Keratinocyte (primary cell): ENCODE measurements at regions not wholly inside any gene's neighbourhood (a gene's known extent, or its start where the extent isn't known, plus 50 kb on each side); places are given as distances from the start of the nearest gene placed in this dataset.
"Not testable (repeated sequence)": the region's sequence is repeated elsewhere in the genome, so short reads cannot be mapped to it uniquely, and the experiment has no call there.

Experiments used
- DNase-seq: peaks from one replicate; pipeline ENCODE4 v3.0.0-alpha.2; 2011; ENCODE audit warnings: low read depth, missing footprints, low spot score
- FAIRE-seq: peaks from 2 replicates; lab custom pipeline; 2011; peaks lifted over from hg19 to GRCh38; lab: Jason Lieb, UNC
- H2AFZ ChIP-seq: 2 replicates; pipeline ENCODE4 v1.6.0; 2012; ENCODE audit warnings: low read length, control low read depth, inconsistent platforms; ENCODE audit not compliant: control insufficient read depth
- H3K27ac ChIP-seq: 2 replicates; pipeline ENCODE4 v1.5.1; 2011; ENCODE audit warnings: low read length; ENCODE audit not compliant: control insufficient read depth, insufficient read depth
- H3K27me3 ChIP-seq: 3 replicates; pipeline ENCODE4 v1.6.0; 2011; ENCODE audit warnings: low read length; ENCODE audit not compliant: control insufficient read depth, insufficient read depth; ENCODE audit errors: extremely low read depth
- H3K36me3 ChIP-seq, 2 experiments: 2 replicates in 1 of 2; 3 replicates in 1 of 2; pipeline ENCODE4 v1.5.1; 2011; ENCODE audit warnings: low read length in 2 of 2, mild to moderate bottlenecking in 1 of 2; ENCODE audit not compliant: control insufficient read depth in 2 of 2, insufficient read depth in 2 of 2; ENCODE audit errors: extremely low read depth in 1 of 2
- H3K4me1 ChIP-seq: 3 replicates; pipeline ENCODE4 v1.5.1; 2011; ENCODE audit warnings: low read length; ENCODE audit not compliant: control insufficient read depth, insufficient read depth; ENCODE audit errors: extremely low read depth
- H3K4me2 ChIP-seq: 3 replicates; pipeline ENCODE4 v1.6.0; 2011; ENCODE audit warnings: low read depth, low read length; ENCODE audit not compliant: control insufficient read depth, insufficient read depth; ENCODE audit errors: extremely low read depth
- H3K4me3 ChIP-seq, 3 experiments: fragments of 200-600 bp in 1 of 3; sonication (generic) in 1 of 3; 2 replicates in 2 of 3; 3 replicates in 1 of 3; pipeline ENCODE4 v1.5.1; 2011 to 2016; ENCODE audit warnings: low read length in 3 of 3, mild to moderate bottlenecking in 3 of 3, control low read depth in 2 of 3, inconsistent platforms in 1 of 3, low read depth in 1 of 3, mixed read lengths in 1 of 3, mixed run types in 1 of 3, moderate library complexity in 1 of 3; ENCODE audit not compliant: control insufficient read depth in 2 of 3, insufficient read depth in 2 of 3; ENCODE audit errors: extremely low read depth in 1 of 3
- H3K79me2 ChIP-seq: 2 replicates; pipeline ENCODE4 v1.6.0; 2012; ENCODE audit warnings: low read length; ENCODE audit not compliant: control insufficient read depth, insufficient read depth
- H3K9ac ChIP-seq: 3 replicates; pipeline ENCODE4 v1.6.0; 2011; ENCODE audit warnings: low read length; ENCODE audit not compliant: control insufficient read depth, insufficient read depth; ENCODE audit errors: extremely low read depth
- H3K9me1 ChIP-seq: 3 replicates; pipeline ENCODE4 v1.6.0; 2011; ENCODE audit warnings: low read length; ENCODE audit not compliant: control insufficient read depth, insufficient read depth; ENCODE audit errors: extremely low read depth
- H3K9me3 ChIP-seq: 2 replicates; pipeline ENCODE4 v1.5.1; 2012; ENCODE audit warnings: low read depth, low read length; ENCODE audit not compliant: control insufficient read depth
- H4K20me1 ChIP-seq: 3 replicates; pipeline ENCODE4 v1.6.0; 2011; ENCODE audit warnings: low read length; ENCODE audit not compliant: control insufficient read depth, insufficient read depth; ENCODE audit errors: extremely low read depth
- CTCF ChIP-seq, 3 experiments: IDR thresholded peaks in 1 of 3; conservative IDR thresholded peaks in 1 of 3; optimal IDR thresholded peaks in 1 of 3; 2 replicates in 2 of 3; 3 replicates in 1 of 3; pipeline versions ENCODE3 to v1.5.1; 2011; ENCODE audit warnings: low read length in 3 of 3, mild to moderate bottlenecking in 3 of 3, moderate library complexity in 2 of 3, control low read depth in 1 of 3, inconsistent platforms in 1 of 3; ENCODE audit not compliant: insufficient read depth in 2 of 3; ENCODE audit errors: extremely low read depth in 1 of 3
- EZH2 ChIP-seq: IDR thresholded peaks from one replicate; pipeline ENCODE4 v1.6.1; 2012; ENCODE audit warnings: inconsistent platforms, mild to moderate bottlenecking, low read length, moderate library complexity
- dilution Hi-C: fragments of 300-500 bp; cut with MboI; formaldehyde crosslinking; loops from one replicate; pipeline ENCODE4 v1.7.0; 2020; ENCODE audit warnings: low sequenced_read_pairs; ENCODE audit not compliant: extremely low pct_ligation_motif_present

- Histone ChIP-seq H2AFZ (no peak overlapping the region), H4K20me1 (no peaks in the 10 kb centered on the region), H3K9ac (no peak overlapping the region), H3K4me2 (no peak overlapping the region), H3K27ac (no peak overlapping the region), H3K79me2 (no peaks in the 10 kb centered on the region), H3K9me3 (no peaks in the 10 kb centered on the region), H3K4me3 (no peak overlapping the region), H3K36me3 (no peaks in the 10 kb centered on the region), H3K4me1 (no peaks in the 10 kb centered on the region), H3K27me3 (no peaks in the 10 kb centered on the region), H3K9me1 (no peaks in the 10 kb centered on the region)
- dilution Hi-C loops, result no loop called here
- FAIRE-seq (no peak), DNase-seq (no peak)
- no peak for TF ChIP-seq EZH2
- no peak for TF ChIP-seq CTCF (optimal IDR thresholded peaks at IDR 0.05 in 1 of 3, IDR thresholded peaks at IDR 0.05 in 1 of 3, conservative IDR thresholded peaks at IDR 0.05 in 1 of 3; ENCODE audit: extremely low read depth in 1 of 3, insufficient read depth in 2 of 3, low read length in 3 of 3)
These were observed 706.6 kb upstream of the ZNF608 start for GRCh38 chr5:125452991-125453390.

GRCh38 chr5:125455041-125455440 is 708.6 kb upstream of the ZNF608 start:
- Histone ChIP-seq H3K4me2 (no peak overlapping the region), H3K9me1 (no peaks in the 10 kb centered on the region), H3K9ac (no peak overlapping the region), H3K4me1 (no peaks in the 10 kb centered on the region), H3K79me2 (no peaks in the 10 kb centered on the region), H3K36me3 (no peaks in the 10 kb centered on the region), H4K20me1 (no peaks in the 10 kb centered on the region), H3K27ac (no peak overlapping the region), H2AFZ (no peak overlapping the region), H3K9me3 (no peaks in the 10 kb centered on the region), H3K27me3 (no peaks in the 10 kb centered on the region), H3K4me3 (no peak overlapping the region)
- no peak for DNase-seq
- TF ChIP-seq EZH2, result no peak
- no peak for TF ChIP-seq CTCF (optimal IDR thresholded peaks at IDR 0.05 in 1 of 3, IDR thresholded peaks at IDR 0.05 in 1 of 3, conservative IDR thresholded peaks at IDR 0.05 in 1 of 3; ENCODE audit: extremely low read depth in 1 of 3, insufficient read depth in 2 of 3, low read length in 3 of 3)
- dilution Hi-C loops, result no loop called here
- no peak for FAIRE-seq

GRCh38 chr5:125456005-125456404 is 709.6 kb upstream of the ZNF608 start:
- H3K9me3 ChIP-seq, H3K9ac ChIP-seq, H3K36me3 ChIP-seq, FAIRE-seq, H3K9me1 ChIP-seq, H3K4me3 ChIP-seq, H2AFZ ChIP-seq, H3K79me2 ChIP-seq, DNase-seq, H4K20me1 ChIP-seq, H3K27ac ChIP-seq, dilution Hi-C loops, H3K4me1 ChIP-seq, H3K4me2 ChIP-seq, H3K27me3 ChIP-seq: not testable (repeated sequence)
